HEK293 (cell line): ENCODE measurements at regions not wholly inside any gene's neighbourhood (a gene's known extent, or its start where the extent isn't known, plus 50 kb on each side); places are given as distances from the start of the nearest gene placed in this dataset.
A peak's percentile ranks its signal among the peaks of the same experiment; 100 is the strongest.

Experiments
- EGR2 ChIP-seq: fragments of 450-650 bp; formaldehyde crosslinking; IDR thresholded peaks from 2 replicates; pipeline ENCODE4 v1.5.1; 2016; ENCODE audit warnings: low read depth, missing biosample characterization, missing genetic modification characterization
- KLF10 ChIP-seq: fragments of 450-650 bp; IDR thresholded peaks from 2 replicates; pipeline ENCODE4 v1.5.1; 2018; ENCODE audit warnings: missing biosample characterization, mild to moderate bottlenecking, missing genetic modification characterization
- KLF16 ChIP-seq: fragments of 450-650 bp; formaldehyde crosslinking; IDR thresholded peaks from 2 replicates; pipeline ENCODE4 v1.5.1; 2017; ENCODE audit warnings: missing biosample characterization, missing genetic modification characterization
- KLF17 ChIP-seq: fragments of 450-650 bp; formaldehyde crosslinking; IDR thresholded peaks from 2 replicates; pipeline ENCODE4 v1.5.1; 2016; ENCODE audit warnings: missing biosample characterization, missing genetic modification characterization
- KLF7 ChIP-seq: fragments of 450-650 bp; formaldehyde crosslinking; IDR thresholded peaks from 2 replicates; pipeline ENCODE4 v1.5.1; 2016; ENCODE audit warnings: missing biosample characterization, missing genetic modification characterization, borderline replicate concordance
- KLF8 ChIP-seq: fragments of 450-650 bp; formaldehyde crosslinking; IDR thresholded peaks from 2 replicates; pipeline ENCODE4 v1.5.1; 2016; ENCODE audit warnings: missing biosample characterization, missing genetic modification characterization
- KLF9 ChIP-seq: fragments of 450-650 bp; formaldehyde crosslinking; IDR thresholded peaks from 2 replicates; pipeline ENCODE4 v1.5.1; 2016; ENCODE audit warnings: missing biosample characterization, missing genetic modification characterization, low read depth
- PATZ1 ChIP-seq: fragments of 450-650 bp; formaldehyde crosslinking; IDR thresholded peaks from 2 replicates; pipeline ENCODE4 v1.5.1; 2016; ENCODE audit warnings: missing biosample characterization, missing genetic modification characterization
- REPIN1 ChIP-seq: fragments of 450-650 bp; formaldehyde crosslinking; IDR thresholded peaks from 2 replicates; pipeline ENCODE4 v1.5.1; 2017; ENCODE audit warnings: missing biosample characterization, missing genetic modification characterization, low read depth
- SALL2 ChIP-seq: fragments of 450-650 bp; formaldehyde crosslinking; IDR thresholded peaks from 2 replicates; pipeline ENCODE4 v1.5.0; 2017; ENCODE audit warnings: missing biosample characterization, mild to moderate bottlenecking, missing genetic modification characterization, borderline replicate concordance
- SP3 ChIP-seq: fragments of 450-650 bp; formaldehyde crosslinking; IDR thresholded peaks from 2 replicates; pipeline ENCODE4 v1.5.1; 2016; ENCODE audit warnings: missing biosample characterization, missing genetic modification characterization
- WT1 ChIP-seq: fragments of 450-650 bp; formaldehyde crosslinking; IDR thresholded peaks from 2 replicates; pipeline ENCODE4 v1.5.1; 2016; ENCODE audit warnings: missing biosample characterization, missing genetic modification characterization
- YY1 ChIP-seq: fragments of 450-650 bp; formaldehyde crosslinking; IDR thresholded peaks from 2 replicates; pipeline ENCODE4 v1.5.1; 2018; ENCODE audit warnings: missing biosample characterization, missing genetic modification characterization
- ZBTB17 ChIP-seq: fragments of 450-650 bp; formaldehyde crosslinking; IDR thresholded peaks from 2 replicates; pipeline ENCODE4 v1.5.1; 2016; ENCODE audit warnings: missing biosample characterization, missing genetic modification characterization
- ZBTB21 ChIP-seq: fragments of 450-650 bp; formaldehyde crosslinking; IDR thresholded peaks from 2 replicates; pipeline ENCODE4 v1.5.1; 2017; ENCODE audit warnings: missing biosample characterization, missing genetic modification characterization
- ZBTB8A ChIP-seq: fragments of 450-650 bp; formaldehyde crosslinking; IDR thresholded peaks from 2 replicates; pipeline ENCODE4 v1.5.1; 2016; ENCODE audit warnings: missing biosample characterization, missing genetic modification characterization
- ZFHX2 ChIP-seq: fragments of 450-650 bp; formaldehyde crosslinking; conservative IDR thresholded peaks from 2 replicates; pipeline ENCODE4 v1.5.1; 2016; ENCODE audit warnings: missing biosample characterization, missing genetic modification characterization
- ZIC2 ChIP-seq: fragments of 450-650 bp; formaldehyde crosslinking; IDR thresholded peaks from 2 replicates; pipeline ENCODE4 v1.5.1; 2016; ENCODE audit warnings: missing biosample characterization, missing genetic modification characterization
- ZNF2 ChIP-seq: fragments of 450-650 bp; formaldehyde crosslinking; IDR thresholded peaks from 2 replicates; pipeline ENCODE4 v1.5.1; 2016; ENCODE audit warnings: missing biosample characterization, missing genetic modification characterization
- ZNF24 ChIP-seq: fragments of 450-650 bp; formaldehyde crosslinking; IDR thresholded peaks from 2 replicates; pipeline ENCODE4 v1.5.1; 2016; ENCODE audit warnings: missing biosample characterization, missing genetic modification characterization
- ZNF335 ChIP-seq: fragments of 450-650 bp; formaldehyde crosslinking; conservative IDR thresholded peaks from 2 replicates; pipeline ENCODE4 v1.5.1; 2016; ENCODE audit warnings: missing biosample characterization, missing genetic modification characterization
- ZNF341 ChIP-seq: fragments of 450-650 bp; formaldehyde crosslinking; IDR thresholded peaks from 2 replicates; pipeline ENCODE4; 2016; ENCODE audit warnings: low read depth, missing biosample characterization, missing genetic modification characterization
- ZNF366 ChIP-seq: fragments of 450-650 bp; formaldehyde crosslinking; conservative IDR thresholded peaks from 2 replicates; pipeline ENCODE4 v1.5.1; 2016; ENCODE audit warnings: missing biosample characterization, missing genetic modification characterization
- ZNF404 ChIP-seq: fragments of 450-650 bp; formaldehyde crosslinking; IDR thresholded peaks from 2 replicates; pipeline ENCODE4 v1.5.1; 2017; ENCODE audit warnings: missing biosample characterization, missing genetic modification characterization
- ZNF488 ChIP-seq: fragments of 450-650 bp; formaldehyde crosslinking; IDR thresholded peaks from 2 replicates; pipeline ENCODE4 v1.5.1; 2016; ENCODE audit warnings: missing biosample characterization, missing genetic modification characterization
- ZNF558 ChIP-seq: fragments of 450-650 bp; formaldehyde crosslinking; IDR thresholded peaks from 2 replicates; pipeline ENCODE4 v1.5.1; 2016; ENCODE audit warnings: missing biosample characterization, missing genetic modification characterization
- ZNF596 ChIP-seq: fragments of 450-650 bp; IDR thresholded peaks from 2 replicates; pipeline ENCODE4 v1.5.0; 2018; ENCODE audit warnings: missing biosample characterization, mild to moderate bottlenecking, missing genetic modification characterization, moderate library complexity
- ZNF600 ChIP-seq: fragments of 450-650 bp; formaldehyde crosslinking; IDR thresholded peaks from 2 replicates; pipeline ENCODE4 v1.5.1; 2016; ENCODE audit warnings: missing biosample characterization, missing genetic modification characterization
- ZNF639 ChIP-seq: fragments of 450-650 bp; formaldehyde crosslinking; IDR thresholded peaks from 2 replicates; pipeline ENCODE4 v1.5.1; 2016; ENCODE audit warnings: missing biosample characterization, missing genetic modification characterization
- ZNF677 ChIP-seq: fragments of 450-650 bp; IDR thresholded peaks from 2 replicates; pipeline ENCODE4 v1.5.0; 2018; ENCODE audit warnings: missing biosample characterization, mild to moderate bottlenecking, missing genetic modification characterization, moderate library complexity
- ZNF692 ChIP-seq: fragments of 450-650 bp; formaldehyde crosslinking; IDR thresholded peaks from 2 replicates; pipeline ENCODE4 v1.5.1; 2016; ENCODE audit warnings: missing biosample characterization, missing genetic modification characterization
- ZNF777 ChIP-seq: fragments of 450-650 bp; formaldehyde crosslinking; IDR thresholded peaks from 2 replicates; pipeline ENCODE4 v1.5.1; 2017; ENCODE audit warnings: missing biosample characterization, missing genetic modification characterization, borderline replicate concordance

- TF ChIP-seq KLF17 (peak; percentile 90), ZNF488 (tag by site-specific recombination) (0 out of 2 replicates have a peak, but pooled peaks have one; percentile 19), ZFHX2 (tag by site-specific recombination) (peak; percentile 44; the same call in 1 of the 2 replicates), ZBTB8A (tag by site-specific recombination) (peak; percentile 95), ZNF596 (tag by site-specific recombination) (peak; percentile 75), ZNF404 (0 out of 2 replicates have a peak, but pooled peaks have one; percentile 11), ZNF2 (tag by site-specific recombination) (peak; percentile 77), KLF7 (0 out of 2 replicates have a peak, but pooled peaks have one; percentile 67), ZNF692 (tag by site-specific recombination) (peak; percentile 76; the same call in 1 of the 2 replicates), KLF8 (tag by site-specific recombination) (peak; percentile 81), REPIN1 (tag by site-specific recombination) (peak; percentile 47; the same call in 1 of the 2 replicates), ZNF335 (peak; percentile 83), WT1 (tag by site-specific recombination) (peak; percentile 40; the same call in 1 of the 2 replicates), PATZ1 (tag by site-specific recombination) (peak; percentile 97), YY1 (tag by site-specific recombination) (peak; percentile 46; the same call in 1 of the 2 replicates), ZNF677 (tag by site-specific recombination) (peak; percentile 45; the same call in 1 of the 2 replicates), ZNF558 (peak; percentile 51; the same call in 1 of the 2 replicates), SP3 (peak; percentile 64), KLF9 (peak; percentile 53), ZNF639 (tag by site-specific recombination) (peak; percentile 74; the same call in 1 of the 2 replicates), ZBTB21 (tag by site-specific recombination) (peak; percentile 26; the same call in 1 of the 2 replicates), ZBTB17 (tag by site-specific recombination) (peak; percentile 89), ZNF341 (tag by site-specific recombination) (peak; percentile 72; the same call in 1 of the 2 replicates), ZNF600 (tag by site-specific recombination) (peak; percentile 85), ZIC2 (peak; percentile 49; the same call in 1 of the 2 replicates), KLF16 (peak; percentile 64; the same call in 1 of the 2 replicates), KLF10 (peak; percentile 75), ZNF366 (tag by site-specific recombination) (peak; percentile 95), EGR2 (tag by site-specific recombination) (peak; percentile 34), ZNF777 (tag by site-specific recombination) (0 out of 2 replicates have a peak, but pooled peaks have one; percentile 25), SALL2 (tag by site-specific recombination) (0 out of 2 replicates have a peak, but pooled peaks have one; percentile 31), ZNF24 (tag by site-specific recombination) (peak; percentile 70)
Observed at GRCh38 chr17:30708241-30709078, 116.0 kb downstream of the CRLF3 start (continued).
